ENCODE measurements at regions not wholly inside any gene's neighbourhood (a gene's known extent, or its start where the extent isn't known, plus 50 kb on each side); places are given as distances from the start of the nearest gene placed in this dataset.

- DNase-seq = no peak
Observed at GRCh38 chr11:110918351-110918750, 206.1 kb upstream of the ARHGAP20 start.

GRCh38 chr11:110912437-110912836 is 200.2 kb upstream of the ARHGAP20 start:
- DNase-seq = no peak

- DNase-seq = no peak
Observed at GRCh38 chr11:110910384-110910783, 198.1 kb upstream of the ARHGAP20 start.

- DNase-seq = no peak
Observed at GRCh38 chr11:110909336-110909735, 197.1 kb upstream of the ARHGAP20 start.

GRCh38 chr11:110908401-110909105 is 196.3 kb upstream of the ARHGAP20 start:
- DNase-seq = no peak

GRCh38 chr11:110907629-110908028 is 195.4 kb upstream of the ARHGAP20 start:
- no peak for DNase-seq

GRCh38 chr11:110903830-110904229 is 191.6 kb upstream of the ARHGAP20 start:
- peak; percentile 76 for DNase-seq

GRCh38 chr11:110903378-110903777 is 191.1 kb upstream of the ARHGAP20 start:
- no peak for DNase-seq

GRCh38 chr11:110901441-110901840 is 189.2 kb upstream of the ARHGAP20 start:
- DNase-seq = no peak

- no peak for DNase-seq
Observed at GRCh38 chr11:110900426-110900825, 188.2 kb upstream of the ARHGAP20 start.

- no peak for DNase-seq
Observed at GRCh38 chr11:110897035-110897434, 184.8 kb upstream of the ARHGAP20 start.

GRCh38 chr11:110896358-110896757 is 184.1 kb upstream of the ARHGAP20 start:
- DNase-seq = no peak

- no peak for DNase-seq
Observed at GRCh38 chr11:110894224-110894623, 182.0 kb upstream of the ARHGAP20 start.

GRCh38 chr11:110892741-110893285 is 180.6 kb upstream of the ARHGAP20 start:
- DNase-seq = no peak

GRCh38 chr11:110891411-110891810 is 179.2 kb upstream of the ARHGAP20 start:
- DNase-seq = no peak

- no peak for DNase-seq
Observed at GRCh38 chr11:110890995-110891394, 178.8 kb upstream of the ARHGAP20 start.

- no peak for DNase-seq
Observed at GRCh38 chr11:110886288-110886970, 174.2 kb upstream of the ARHGAP20 start.

- no peak for DNase-seq
Observed at GRCh38 chr11:110883256-110883655, 171.0 kb upstream of the ARHGAP20 start.

GRCh38 chr11:110878513-110878912 is 166.3 kb upstream of the ARHGAP20 start:
- DNase-seq = no peak

- no peak for DNase-seq
Observed at GRCh38 chr11:110874437-110875030, 162.3 kb upstream of the ARHGAP20 start.

- DNase-seq = no peak
Observed at GRCh38 chr11:110873975-110874374, 161.7 kb upstream of the ARHGAP20 start.

GRCh38 chr11:110870816-110871522 is 158.7 kb upstream of the ARHGAP20 start:
- no peak for DNase-seq

- DNase-seq = no peak
Observed at GRCh38 chr11:110867951-110868350, 155.7 kb upstream of the ARHGAP20 start.

Data from NCI-H2171 (cell line).